HG02840 (cell line): ENCODE measurements at regions not wholly inside any gene's neighbourhood (a gene's known extent, or its start where the extent isn't known, plus 50 kb on each side); places are given as distances from the start of the nearest gene placed in this dataset.
"Not testable (repeated sequence)": the region's sequence is repeated elsewhere in the genome, so short reads cannot be mapped to it uniquely, and the experiment has no call there.

ENCODE experiments used
- ATAC-seq: cut with Tn5 transposase; IDR thresholded peaks from one replicate; pipeline ENCODE4 v1.9.1; 2021; ENCODE audit warnings: mild to moderate bottlenecking, moderate library complexity, moderate number of reproducible peaks; ENCODE audit not compliant: unreplicated experiment, low FRiP score

- no peak for ATAC-seq
These were observed 89.0 kb downstream of the NAF1 start for GRCh38 chr4:163077680-163078079.

GRCh38 chr4:163072222-163072621, 94.5 kb downstream of the NAF1 start:
- no peak for ATAC-seq

- no peak for ATAC-seq
These were observed 95.4 kb downstream of the NAF1 start for GRCh38 chr4:163071308-163071707.

GRCh38 chr4:163070023-163070422, 96.7 kb downstream of the NAF1 start:
- ATAC-seq, result no peak

- no peak for ATAC-seq
These were observed 102.8 kb downstream of the NAF1 start for GRCh38 chr4:163063891-163064290.

- peak; percentile 53 for ATAC-seq
These were observed 118.2 kb downstream of the NAF1 start for GRCh38 chr4:163048447-163048846.

GRCh38 chr4:163042306-163042705, 124.4 kb downstream of the NAF1 start:
- peak; percentile 63 for ATAC-seq

GRCh38 chr4:163017135-163017534, 149.6 kb downstream of the NAF1 start:
- ATAC-seq, result no peak

- no peak for ATAC-seq
These were observed 153.9 kb downstream of the NAF1 start for GRCh38 chr4:163012816-163013215.

- ATAC-seq, result no peak
These were observed 162.7 kb downstream of the NAF1 start for GRCh38 chr4:163003979-163004378.

GRCh38 chr4:162988530-162988929, 178.2 kb downstream of the NAF1 start:
- no peak for ATAC-seq

GRCh38 chr4:162985131-162985530, 181.6 kb downstream of the NAF1 start:
- ATAC-seq, result no peak

GRCh38 chr4:162984621-162985020, 182.1 kb downstream of the NAF1 start:
- no peak for ATAC-seq

- no peak for ATAC-seq
These were observed 184.9 kb downstream of the NAF1 start for GRCh38 chr4:162981823-162982222.

GRCh38 chr4:162978398-162978797, 188.3 kb downstream of the NAF1 start:
- no peak for ATAC-seq

GRCh38 chr4:162977788-162978187, 188.9 kb downstream of the NAF1 start:
- no peak for ATAC-seq

- no peak for ATAC-seq
These were observed 193.9 kb downstream of the NAF1 start for GRCh38 chr4:162972661-162973330.

GRCh38 chr4:162969194-162969593, 197.5 kb downstream of the NAF1 start:
- ATAC-seq, result no peak

- ATAC-seq, result not testable (repeated sequence)
These were observed 200.7 kb downstream of the NAF1 start for GRCh38 chr4:162965978-162966377.

- ATAC-seq, result no peak
These were observed 207.6 kb downstream of the NAF1 start for GRCh38 chr4:162959046-162959445.

GRCh38 chr4:162957521-162958143, 209.1 kb downstream of the NAF1 start:
- ATAC-seq, result no peak

GRCh38 chr4:162954976-162955375, 211.7 kb downstream of the NAF1 start:
- no peak for ATAC-seq
